HS-27A (cell line): ENCODE measurements at regions not wholly inside any gene's neighbourhood (a gene's known extent, or its start where the extent isn't known, plus 50 kb on each side); places are given as distances from the start of the nearest gene placed in this dataset.

Experiments used
- DNase-seq: peaks from one replicate; pipeline ENCODE4 v3.0.0-alpha.2; 2012; ENCODE audit warnings: low read depth, missing footprints

- DNase-seq = no peak
Observed at GRCh38 chr6:23170049-23170448, 600.7 kb downstream of the HDGFL1 start.

GRCh38 chr6:23173234-23173633 is 603.9 kb downstream of the HDGFL1 start:
- no peak for DNase-seq

- DNase-seq = peak; percentile 89
Observed at GRCh38 chr6:23174781-23175361, 605.5 kb downstream of the HDGFL1 start.

GRCh38 chr6:23175391-23175790 is 606.0 kb downstream of the HDGFL1 start:
- no peak for DNase-seq

GRCh38 chr6:23176471-23176870 is 607.1 kb downstream of the HDGFL1 start:
- DNase-seq = no peak

- DNase-seq = no peak
Observed at GRCh38 chr6:23176883-23177282, 607.5 kb downstream of the HDGFL1 start.

GRCh38 chr6:23177806-23178205 is 608.4 kb downstream of the HDGFL1 start:
- no peak for DNase-seq

GRCh38 chr6:23179994-23180393 is 610.6 kb downstream of the HDGFL1 start:
- no peak for DNase-seq

GRCh38 chr6:23180504-23181293 is 611.3 kb downstream of the HDGFL1 start:
- no peak for DNase-seq

GRCh38 chr6:23181356-23182110 is 612.2 kb downstream of the HDGFL1 start:
- no peak for DNase-seq

GRCh38 chr6:23183846-23184245 is 614.5 kb downstream of the HDGFL1 start:
- DNase-seq = no peak

GRCh38 chr6:23184351-23184750 is 615.0 kb downstream of the HDGFL1 start:
- no peak for DNase-seq

- DNase-seq = no peak
Observed at GRCh38 chr6:23195487-23195886, 626.1 kb downstream of the HDGFL1 start.

GRCh38 chr6:23199541-23199940 is 630.2 kb downstream of the HDGFL1 start:
- no peak for DNase-seq

- no peak for DNase-seq
Observed at GRCh38 chr6:23200946-23201345, 631.6 kb downstream of the HDGFL1 start.

- DNase-seq = no peak
Observed at GRCh38 chr6:23202207-23202606, 632.8 kb downstream of the HDGFL1 start.

- no peak for DNase-seq
Observed at GRCh38 chr6:23212398-23212797, 643.0 kb downstream of the HDGFL1 start.

- DNase-seq = no peak
Observed at GRCh38 chr6:23213193-23213592, 643.8 kb downstream of the HDGFL1 start.

GRCh38 chr6:23213651-23214050 is 644.3 kb downstream of the HDGFL1 start:
- DNase-seq = no peak

GRCh38 chr6:23218751-23219150 is 649.4 kb downstream of the HDGFL1 start:
- DNase-seq = peak; percentile 2

GRCh38 chr6:23222724-23223123 is 653.4 kb downstream of the HDGFL1 start:
- DNase-seq = no peak

GRCh38 chr6:23224540-23224939 is 655.2 kb downstream of the HDGFL1 start:
- no peak for DNase-seq

GRCh38 chr6:23228439-23229024 is 659.2 kb downstream of the HDGFL1 start:
- DNase-seq = no peak
